ENCODE measurements at regions not wholly inside any gene's neighbourhood (a gene's known extent, or its start where the extent isn't known, plus 50 kb on each side); places are given as distances from the start of the nearest gene placed in this dataset.

DNA sequence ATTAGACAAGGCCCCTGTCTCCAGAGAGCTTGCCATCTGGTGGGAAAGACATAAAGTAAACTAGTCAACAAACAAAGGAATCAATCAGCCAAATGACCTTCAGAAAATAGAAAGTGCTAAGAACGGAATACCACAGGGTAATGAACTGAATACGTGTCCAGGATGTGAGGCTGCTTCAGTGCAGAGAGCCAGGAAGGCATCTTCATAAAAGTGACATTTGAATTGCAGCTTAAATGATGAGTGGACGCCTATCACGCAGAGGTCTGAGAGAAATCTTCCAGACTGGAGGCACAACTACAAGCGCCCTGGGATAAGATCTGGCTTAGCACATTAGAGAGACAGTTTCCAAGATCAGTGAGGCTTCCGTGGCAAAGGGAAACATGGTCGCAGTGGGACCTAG lies 574.1 kb upstream of the CDH8 start:
- TF ChIP-seq, protein P1, sequence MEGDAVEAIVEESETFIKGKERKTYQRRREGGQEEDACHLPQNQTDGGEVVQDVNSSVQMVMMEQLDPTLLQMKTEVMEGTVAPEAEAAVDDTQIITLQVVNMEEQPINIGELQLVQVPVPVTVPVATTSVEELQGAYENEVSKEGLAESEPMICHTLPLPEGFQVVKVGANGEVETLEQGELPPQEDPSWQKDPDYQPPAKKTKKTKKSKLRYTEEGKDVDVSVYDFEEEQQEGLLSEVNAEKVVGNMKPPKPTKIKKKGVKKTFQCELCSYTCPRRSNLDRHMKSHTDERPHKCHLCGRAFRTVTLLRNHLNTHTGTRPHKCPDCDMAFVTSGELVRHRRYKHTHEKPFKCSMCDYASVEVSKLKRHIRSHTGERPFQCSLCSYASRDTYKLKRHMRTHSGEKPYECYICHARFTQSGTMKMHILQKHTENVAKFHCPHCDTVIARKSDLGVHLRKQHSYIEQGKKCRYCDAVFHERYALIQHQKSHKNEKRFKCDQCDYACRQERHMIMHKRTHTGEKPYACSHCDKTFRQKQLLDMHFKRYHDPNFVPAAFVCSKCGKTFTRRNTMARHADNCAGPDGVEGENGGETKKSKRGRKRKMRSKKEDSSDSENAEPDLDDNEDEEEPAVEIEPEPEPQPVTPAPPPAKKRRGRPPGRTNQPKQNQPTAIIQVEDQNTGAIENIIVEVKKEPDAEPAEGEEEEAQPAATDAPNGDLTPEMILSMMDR (IDR thresholded peaks at IDR 0.05) = no peak
- no peaks in the 10 kb centered on the region for H3K4me1 Mint-ChIP-seq (ENCODE audit: low read depth)
- no peak overlapping the region for H3K27ac Mint-ChIP-seq
- peaks cover 58% of the 10 kb centered on the region for H3K9me3 Mint-ChIP-seq
- DNase-seq = no peak
- H3K27me3 Mint-ChIP-seq (ENCODE audit: insufficient read depth) = no peaks in the 10 kb centered on the region
- H3K4me3 Mint-ChIP-seq = no peak overlapping the region
- no peaks in the 10 kb centered on the region for H3K36me3 Mint-ChIP-seq (ENCODE audit: low read depth)

DNA sequence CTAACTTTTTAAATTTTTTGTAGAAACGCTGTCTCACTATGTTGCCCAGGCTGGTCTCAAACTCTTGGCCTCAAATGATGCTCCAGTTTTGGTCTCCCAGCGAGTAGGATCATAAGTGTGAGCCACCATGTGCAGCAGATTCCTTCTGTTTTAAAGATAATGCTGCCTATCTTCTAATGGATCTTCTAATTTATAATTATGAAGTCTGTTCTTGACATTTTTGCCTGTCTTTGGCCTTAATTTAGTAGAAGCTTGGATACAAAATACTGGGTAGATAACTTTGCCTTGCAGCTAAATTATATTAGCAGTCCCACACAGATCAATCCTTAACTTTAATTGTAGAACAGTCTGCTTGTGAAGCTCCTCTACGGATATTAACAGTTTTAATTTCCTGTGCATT lies 566.6 kb upstream of the CDH8 start:
- TF ChIP-seq, protein P1 (IDR thresholded peaks at IDR 0.05) = no peak
- DNase-seq = no peak
- Mint-ChIP-seq H3K36me3 (ENCODE audit: low read depth) (no peaks in the 10 kb centered on the region), H3K9me3 (peaks cover 61% of the 10 kb centered on the region), H3K27me3 (ENCODE audit: insufficient read depth) (no peaks in the 10 kb centered on the region), H3K4me1 (ENCODE audit: low read depth) (no peaks in the 10 kb centered on the region), H3K27ac (no peak overlapping the region), H3K4me3 (no peak overlapping the region)

DNA sequence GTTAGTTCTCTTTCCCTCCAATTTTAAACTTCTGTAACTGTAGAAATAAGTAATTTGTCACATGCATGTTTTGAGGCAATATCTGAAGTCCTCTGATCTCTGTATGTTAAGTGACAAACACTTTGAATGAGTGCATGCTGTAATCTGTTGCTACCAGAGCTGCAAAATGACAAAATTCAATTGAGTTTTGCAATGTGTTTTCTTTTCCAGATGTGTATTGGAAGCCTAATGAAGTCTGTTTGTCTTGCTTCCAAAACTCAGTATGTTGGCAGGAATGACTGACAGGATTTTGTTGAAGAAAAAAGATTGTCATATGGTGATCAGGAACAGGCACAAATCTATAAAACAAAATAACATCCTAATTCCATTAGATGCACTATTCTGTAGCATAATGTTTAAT lies 561.6 kb upstream of the CDH8 start:
- H3K4me3 Mint-ChIP-seq = no peak overlapping the region
- H3K36me3 Mint-ChIP-seq (ENCODE audit: low read depth) = no peaks in the 10 kb centered on the region
- TF ChIP-seq, protein P1 (IDR thresholded peaks at IDR 0.05) = no peak
- H3K4me1 Mint-ChIP-seq (ENCODE audit: low read depth) = no peaks in the 10 kb centered on the region
- peaks cover 45% of the 10 kb centered on the region for H3K9me3 Mint-ChIP-seq
- no peaks in the 10 kb centered on the region for H3K27me3 Mint-ChIP-seq (ENCODE audit: insufficient read depth)
- DNase-seq = no peak
- H3K27ac Mint-ChIP-seq = no peak overlapping the region

DNA sequence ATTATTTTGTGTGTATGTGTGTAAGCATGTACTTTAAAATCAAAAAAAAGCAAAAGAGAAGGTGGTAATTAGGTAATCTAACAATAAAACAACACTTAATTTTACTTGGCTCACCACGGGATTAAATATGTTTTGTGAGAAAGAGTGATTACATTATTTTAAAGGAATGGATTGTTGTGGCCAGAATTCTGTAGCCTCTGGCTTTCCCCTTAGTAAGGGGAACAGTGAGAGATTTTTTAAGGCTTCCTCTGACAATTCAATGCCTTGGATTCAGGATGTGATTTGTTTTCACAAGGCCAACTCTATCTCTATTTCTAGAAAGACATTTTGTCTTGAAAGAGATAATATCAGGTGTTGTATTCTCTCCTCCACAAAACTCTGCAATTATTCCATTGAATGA lies 560.3 kb upstream of the CDH8 start:
- Mint-ChIP-seq H3K27ac (no peak overlapping the region), H3K9me3 (peaks cover 34% of the 10 kb centered on the region), H3K4me3 (no peak overlapping the region), H3K27me3 (ENCODE audit: insufficient read depth) (no peaks in the 10 kb centered on the region), H3K36me3 (ENCODE audit: low read depth) (no peaks in the 10 kb centered on the region), H3K4me1 (ENCODE audit: low read depth) (no peaks in the 10 kb centered on the region)
- DNase-seq = no peak
- TF ChIP-seq, protein P1 (IDR thresholded peaks at IDR 0.05) = no peak

DNA sequence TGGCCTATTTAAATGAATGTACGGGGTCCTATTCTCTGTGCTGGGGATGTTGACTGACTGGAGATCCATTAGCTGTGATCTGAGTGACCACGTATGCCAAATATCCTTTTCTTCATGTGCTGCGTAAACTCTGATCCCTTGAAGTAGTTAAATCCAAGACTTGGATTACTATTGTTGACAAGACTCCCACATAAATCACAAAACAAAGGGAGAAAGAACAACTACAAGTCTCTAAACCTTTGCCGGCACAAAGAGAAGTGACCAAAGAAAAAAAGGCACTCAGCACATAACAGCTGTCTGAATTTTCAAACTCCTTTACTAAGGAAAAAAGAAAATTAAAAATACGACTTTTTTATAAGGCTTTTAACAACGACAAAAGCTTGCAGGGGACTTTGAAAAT lies 559.9 kb upstream of the CDH8 start:
- H3K4me1 Mint-ChIP-seq (ENCODE audit: low read depth) = no peaks in the 10 kb centered on the region
- peaks cover 29% of the 10 kb centered on the region for H3K9me3 Mint-ChIP-seq
- no peaks in the 10 kb centered on the region for H3K27me3 Mint-ChIP-seq (ENCODE audit: insufficient read depth)
- no peak for DNase-seq
- TF ChIP-seq, protein P1 (IDR thresholded peaks at IDR 0.05) = no peak
- no peaks in the 10 kb centered on the region for H3K36me3 Mint-ChIP-seq (ENCODE audit: low read depth)
- no peak overlapping the region for H3K4me3 Mint-ChIP-seq
- no peak overlapping the region for H3K27ac Mint-ChIP-seq

Measured in HFFc6 (cell line).